ENCODE measurements at regions not wholly inside any gene's neighbourhood (a gene's known extent, or its start where the extent isn't known, plus 50 kb on each side); places are given as distances from the start of the nearest gene placed in this dataset.

- no peak for TF ChIP-seq CTCF (conservative IDR thresholded peaks at IDR 0.05)
- no peak overlapping the region for H3K27ac ChIP-seq
Measured at GRCh38 chr5:105283134-105283533, 1720.5 kb upstream of the NUDT12 start.

- no peak overlapping the region for H3K27ac ChIP-seq
- no peak for TF ChIP-seq CTCF (conservative IDR thresholded peaks at IDR 0.05)
Measured at GRCh38 chr5:105274079-105274478, 1711.5 kb upstream of the NUDT12 start.

- no peak overlapping the region for H3K27ac ChIP-seq
- no peak for TF ChIP-seq CTCF (conservative IDR thresholded peaks at IDR 0.05)
Measured at GRCh38 chr5:105263515-105263914, 1700.9 kb upstream of the NUDT12 start.

GRCh38 chr5:105259581-105260217 is 1697.1 kb upstream of the NUDT12 start:
- TF ChIP-seq CTCF (conservative IDR thresholded peaks at IDR 0.05): no peak
- no peak overlapping the region for H3K27ac ChIP-seq

GRCh38 chr5:105238561-105238960 is 1676.0 kb upstream of the NUDT12 start:
- no peak overlapping the region for H3K27ac ChIP-seq
- no peak for TF ChIP-seq CTCF (conservative IDR thresholded peaks at IDR 0.05)

GRCh38 chr5:105230516-105231157 is 1668.0 kb upstream of the NUDT12 start:
- TF ChIP-seq CTCF (conservative IDR thresholded peaks at IDR 0.05): no peak
- no peak overlapping the region for H3K27ac ChIP-seq

- TF ChIP-seq CTCF (conservative IDR thresholded peaks at IDR 0.05): no peak
- H3K27ac ChIP-seq: no peak overlapping the region
Measured at GRCh38 chr5:105218018-105218417, 1655.4 kb upstream of the NUDT12 start.

All from VCaP (cell line).